ENCODE measurements at regions not wholly inside any gene's neighbourhood (a gene's known extent, or its start where the extent isn't known, plus 50 kb on each side); places are given as distances from the start of the nearest gene placed in this dataset.

- TF ChIP-seq CTCF (IDR thresholded peaks at IDR 0.05; ENCODE audit: insufficient read depth, low read length, poor library complexity, severe bottlenecking), result no peak
- TF ChIP-seq EZH2phosphoT487 (conservative IDR thresholded peaks at IDR 0.05; ENCODE audit: low read length), result no peak
These were observed 111.1 kb downstream of the GADD45G start for GRCh38 chr9:89715881-89716280.

All from SU-DHL-6 (cell line).